ENCODE measurements at regions not wholly inside any gene's neighbourhood (a gene's known extent, or its start where the extent isn't known, plus 50 kb on each side); places are given as distances from the start of the nearest gene placed in this dataset.

- peak; percentile 53 for DNase-seq (ENCODE audit: low read depth, low spot score)
These were observed 83.6 kb upstream of the PPARA start for GRCh38 chr22:46066691-46067090.

- DNase-seq (ENCODE audit: low read depth, low spot score) = peak; percentile 65
These were observed 82.9 kb upstream of the PPARA start for GRCh38 chr22:46067159-46068111.

DNA sequence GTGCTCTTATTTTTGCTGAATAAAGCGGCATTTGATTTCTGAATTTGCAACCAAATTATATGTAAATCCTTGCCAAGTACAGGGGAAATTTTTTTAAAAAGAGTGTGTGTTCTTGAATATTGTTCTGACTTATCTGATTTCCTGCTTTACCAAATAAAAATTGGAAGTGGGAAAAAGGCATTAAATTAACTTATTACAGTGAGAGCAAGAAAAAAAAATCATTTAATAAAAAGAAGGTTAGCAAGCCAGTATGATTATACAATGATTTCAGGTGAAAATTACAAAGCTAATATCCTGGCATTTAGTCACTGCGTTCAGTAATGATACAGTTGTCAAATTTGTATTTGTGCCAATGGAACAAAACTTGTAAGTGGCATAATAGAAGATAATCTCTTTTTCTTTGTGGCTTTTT lies 82.1 kb upstream of the PPARA start:
- DNase-seq (ENCODE audit: low read depth, low spot score) = no peak

DNA sequence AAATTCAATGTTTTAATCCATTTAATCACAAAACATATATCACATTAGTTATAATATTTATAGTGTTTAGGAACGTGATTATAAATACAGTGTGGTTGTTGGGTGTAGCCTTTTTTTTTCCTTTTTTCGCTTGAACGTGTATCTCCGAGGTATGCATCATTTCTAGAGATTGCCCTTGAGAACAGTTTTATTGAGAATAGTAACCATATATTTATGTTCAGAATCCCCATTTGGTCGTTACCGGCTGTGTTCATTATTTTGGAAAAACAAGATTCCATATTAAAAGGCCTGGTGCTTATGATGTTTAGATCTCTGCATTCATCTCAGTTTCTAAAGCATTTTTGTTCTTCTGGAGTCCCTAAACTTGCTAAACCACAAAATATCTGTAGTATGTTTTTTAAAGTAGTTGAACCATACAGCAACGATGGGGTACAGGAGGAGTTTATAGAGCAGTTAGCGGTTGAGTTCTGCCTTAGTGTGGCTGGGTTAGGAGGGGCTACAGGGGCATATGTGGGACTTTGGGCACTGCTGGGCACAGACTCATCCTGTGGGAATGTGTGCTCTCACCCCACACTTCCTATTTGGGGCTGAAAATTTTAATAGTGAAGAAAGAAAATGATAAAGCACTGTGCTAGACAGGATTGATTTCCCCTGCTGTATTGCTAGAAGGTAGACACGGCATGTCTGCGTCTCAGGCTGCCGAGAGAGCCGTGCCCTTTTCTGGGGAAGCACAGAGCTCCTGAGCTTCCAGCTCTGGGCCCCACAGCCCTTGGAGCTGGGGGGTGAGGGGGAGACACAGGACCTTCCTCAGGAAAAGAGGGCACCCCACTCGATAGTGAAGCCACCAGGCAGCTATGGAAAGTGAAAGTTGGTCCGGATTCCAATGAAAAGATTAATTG lies 81.5 kb upstream of the PPARA start:
- peak; percentile 87 for DNase-seq (ENCODE audit: low read depth, low spot score)

DNA sequence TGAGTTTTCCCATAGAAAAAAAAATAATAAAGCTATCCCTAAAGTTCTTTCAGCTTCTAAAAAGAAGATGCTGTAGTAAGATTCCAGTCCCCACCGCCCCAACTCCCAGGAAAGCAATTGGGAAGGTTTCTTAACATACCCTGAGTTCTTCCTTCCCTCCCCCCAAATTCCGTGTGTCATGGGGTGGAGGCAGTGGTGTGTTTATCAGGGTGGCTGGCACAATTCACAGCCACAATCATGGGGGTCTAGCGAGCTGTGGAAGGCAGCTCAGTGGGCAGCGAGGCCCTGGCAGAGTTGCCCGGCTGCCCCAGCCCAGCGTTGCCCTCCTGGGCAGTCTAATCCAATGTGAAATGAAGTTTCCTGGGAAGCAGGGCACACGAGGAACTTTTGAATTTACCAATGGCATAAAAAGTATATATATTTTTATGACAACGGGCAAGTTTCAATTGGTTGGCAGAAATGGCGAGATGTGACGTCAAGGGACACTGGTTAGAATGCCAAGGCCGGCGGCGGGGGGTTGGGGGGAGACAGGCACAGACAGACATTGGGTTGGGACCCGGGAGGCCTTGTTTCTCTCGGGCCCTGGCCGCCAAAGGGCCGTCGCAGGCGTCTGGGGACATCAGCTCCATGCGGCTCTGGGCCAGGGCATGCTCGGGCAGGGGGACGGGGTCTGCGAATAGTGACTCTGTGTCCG lies 80.7 kb upstream of the PPARA start:
- DNase-seq (ENCODE audit: low read depth, low spot score) = peak; percentile 95

- no peak for DNase-seq (ENCODE audit: low read depth, low spot score)
These were observed 80.0 kb upstream of the PPARA start for GRCh38 chr22:46070215-46070802.

DNA sequence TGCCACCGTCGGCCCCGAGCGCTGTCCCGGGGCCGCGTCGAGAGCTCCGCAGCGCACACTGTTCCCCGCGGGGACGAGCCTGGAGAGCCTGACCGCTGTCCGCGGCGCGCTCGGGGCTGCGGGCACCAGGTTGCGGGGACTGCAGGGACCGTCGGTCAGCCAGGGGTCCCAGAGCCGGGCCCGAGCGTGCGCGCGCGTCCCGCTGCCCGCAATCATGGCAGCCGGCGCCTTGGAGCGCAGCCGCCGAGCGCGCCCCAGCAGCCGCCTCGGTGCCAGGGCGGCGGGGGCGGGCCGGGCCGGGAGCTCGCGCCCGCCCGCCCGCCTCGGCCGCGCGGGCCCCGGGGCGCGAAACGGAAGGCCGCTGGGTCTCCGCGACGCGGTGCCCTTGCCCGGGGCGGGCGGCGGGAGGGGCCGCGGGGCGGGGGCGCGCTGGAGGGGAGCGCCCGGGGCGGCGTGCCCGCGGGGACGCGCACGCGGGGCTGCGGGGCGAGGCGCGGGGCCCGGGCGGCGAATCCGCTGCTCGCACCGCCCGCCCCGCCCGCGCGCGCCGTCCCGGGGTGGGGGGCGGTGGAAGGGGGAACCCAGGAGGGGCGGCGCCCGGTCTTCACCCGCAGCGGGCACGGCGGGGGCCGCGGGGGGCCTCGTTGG lies 79.4 kb upstream of the PPARA start:
- peak; percentile 95 for DNase-seq (ENCODE audit: low read depth, low spot score)

DNA sequence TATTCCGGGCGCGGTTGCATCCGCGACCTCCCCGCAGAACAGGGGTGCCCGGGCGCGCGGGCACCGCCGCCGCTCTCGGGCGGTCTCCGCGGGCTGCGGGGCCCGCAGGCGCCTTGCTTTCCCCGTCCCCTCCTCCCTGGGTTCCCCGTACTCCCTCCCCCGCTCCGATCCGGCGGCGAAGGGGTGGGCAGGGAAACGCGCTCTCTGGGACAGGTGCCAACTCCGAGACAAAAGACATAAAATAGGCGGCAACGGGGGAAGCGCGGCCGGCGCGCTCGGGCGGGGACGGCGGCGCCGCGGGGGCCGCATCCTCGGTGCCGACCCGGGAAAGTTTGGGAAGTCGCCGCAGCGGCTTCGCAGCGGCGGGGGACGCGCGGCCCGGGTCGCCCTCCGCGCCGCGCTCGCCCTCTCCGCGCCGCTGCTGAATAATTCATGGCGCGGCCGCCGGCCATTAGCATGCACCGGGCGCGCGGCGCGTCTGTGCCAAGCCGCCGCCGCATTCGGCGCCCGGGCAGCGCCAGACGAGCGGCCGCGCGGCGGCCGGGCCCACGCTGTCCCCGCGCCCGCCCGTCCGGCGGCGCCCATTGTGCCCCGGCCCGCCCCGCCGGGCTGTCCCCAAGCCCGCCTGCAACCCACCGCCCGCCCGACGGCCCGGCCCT lies 78.7 kb upstream of the PPARA start:
- peak; percentile 98 for DNase-seq (ENCODE audit: low read depth, low spot score)

GRCh38 chr22:46072110-46072881 lies 78.0 kb upstream of the PPARA start:
- DNase-seq (ENCODE audit: low read depth, low spot score) = peak; percentile 79

- peak; percentile 38 for DNase-seq (ENCODE audit: low read depth, low spot score)
These were observed 77.2 kb upstream of the PPARA start for GRCh38 chr22:46072981-46073682.

DNA sequence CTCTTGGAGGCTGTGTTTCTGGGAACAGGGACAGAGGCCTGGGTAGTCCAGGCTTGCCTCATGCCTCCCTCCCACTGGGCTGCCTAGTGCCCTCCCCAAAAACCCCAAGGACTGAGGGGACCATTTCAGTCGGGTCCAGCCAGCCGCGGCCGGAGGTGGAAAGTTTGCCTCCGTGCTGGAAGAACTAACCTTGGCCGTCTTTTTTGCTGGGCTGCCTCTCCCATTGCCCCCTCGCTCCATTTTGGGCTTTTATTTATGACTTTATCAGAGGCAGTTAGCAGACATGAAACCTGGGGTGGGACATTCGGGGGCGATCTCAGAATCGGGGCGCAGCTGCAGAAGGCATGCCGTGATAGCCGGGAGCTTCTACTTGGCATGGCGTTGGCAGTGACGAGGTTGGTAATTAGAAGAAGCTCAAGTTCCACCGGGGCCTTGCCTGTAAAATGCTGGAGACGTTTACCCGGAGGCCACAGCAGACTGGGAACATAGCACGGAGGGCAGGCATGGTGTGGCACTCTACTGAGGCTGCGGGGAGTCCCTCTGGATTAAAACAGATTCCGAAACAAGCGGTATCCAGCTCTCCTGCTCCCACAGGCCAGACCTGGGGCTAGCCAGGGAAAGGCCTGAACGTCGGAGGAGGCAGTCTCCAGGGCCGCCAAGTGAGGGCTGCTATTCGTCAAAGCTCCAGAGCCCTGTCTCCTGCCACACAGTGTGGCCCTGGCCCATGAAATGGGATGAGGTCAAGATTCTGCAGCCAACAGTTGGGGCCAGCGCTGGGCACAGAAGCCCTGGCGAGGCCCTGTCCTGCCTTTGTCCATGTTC lies 76.4 kb upstream of the PPARA start:
- DNase-seq (ENCODE audit: low read depth, low spot score) = peak; percentile 65

DNA sequence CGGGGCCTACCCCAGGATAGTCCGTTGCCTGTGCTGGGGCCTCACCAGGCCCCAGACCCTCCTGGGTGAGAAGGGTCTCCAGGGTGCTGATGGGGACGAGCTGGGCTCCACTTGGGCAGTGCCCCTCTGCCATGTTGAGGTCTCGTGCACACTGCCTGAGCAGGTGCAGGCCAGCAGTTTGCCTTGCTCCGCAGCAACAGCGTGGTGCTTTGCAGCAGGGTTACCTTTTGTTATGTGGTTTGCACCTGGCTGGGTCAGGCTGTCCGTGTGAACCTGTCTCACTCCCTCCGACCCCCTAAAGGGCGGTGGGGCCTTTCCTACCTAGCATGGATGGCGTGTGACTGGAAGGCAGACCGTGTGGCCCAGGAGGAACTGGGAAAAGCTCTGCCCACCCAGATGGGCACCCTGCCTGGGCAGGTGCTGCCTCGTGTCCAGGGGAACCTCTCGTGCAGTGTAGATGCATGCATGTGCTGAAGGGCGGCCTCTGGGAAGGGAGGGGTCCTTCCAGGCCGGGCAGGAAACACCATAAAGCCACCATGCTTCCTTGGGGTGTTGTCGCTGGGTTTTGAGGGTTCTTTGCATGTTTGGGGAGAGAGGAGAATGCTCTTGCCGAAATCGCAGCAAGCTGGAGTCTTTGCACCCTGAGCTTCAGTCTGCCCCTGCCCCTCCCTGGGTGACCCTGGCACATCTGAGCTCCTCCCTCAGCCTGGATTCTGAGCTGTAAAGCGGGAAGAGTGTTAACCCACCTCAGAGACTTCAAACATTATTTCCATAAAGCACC lies 75.4 kb upstream of the PPARA start:
- DNase-seq (ENCODE audit: low read depth, low spot score) = peak; percentile 46

GRCh38 chr22:46075764-46076531 lies 74.4 kb upstream of the PPARA start:
- peak; percentile 33 for DNase-seq (ENCODE audit: low read depth, low spot score)

DNA sequence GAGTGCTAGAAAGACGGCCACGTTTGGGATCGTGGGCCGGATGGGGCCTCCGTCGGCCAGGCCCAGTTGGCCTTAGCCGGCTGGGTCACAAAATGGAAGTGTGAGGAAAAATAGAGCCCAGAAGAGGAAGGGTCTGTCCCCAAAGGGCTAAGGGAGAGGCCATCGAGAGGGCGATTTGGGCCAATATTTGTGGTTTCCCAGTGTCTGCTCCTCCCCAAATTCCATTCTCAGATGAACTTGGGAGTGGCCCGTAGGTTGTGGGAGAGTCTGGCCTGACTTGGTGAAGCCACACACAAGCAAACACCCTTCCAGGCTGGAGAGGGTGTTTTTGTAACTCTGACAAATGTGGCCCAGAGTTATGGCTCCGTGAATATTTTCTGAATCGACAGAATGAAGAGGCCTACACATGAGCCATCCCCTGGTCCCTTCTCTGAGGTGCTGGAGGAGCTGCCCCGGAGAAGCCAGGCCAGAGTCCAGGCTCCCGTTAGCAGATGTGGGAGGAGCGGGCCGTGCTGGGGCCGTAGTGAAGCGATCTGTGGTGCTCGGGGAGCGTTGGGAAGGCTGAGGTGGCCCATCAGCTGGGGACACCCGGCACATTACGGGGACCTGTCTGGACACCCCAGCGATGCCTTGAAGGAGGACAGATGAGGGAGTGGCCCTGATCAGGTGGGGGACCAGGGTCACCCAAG lies 73.5 kb upstream of the PPARA start:
- DNase-seq (ENCODE audit: low read depth, low spot score) = peak; percentile 77

GRCh38 chr22:46077669-46078099 lies 72.6 kb upstream of the PPARA start:
- DNase-seq (ENCODE audit: low read depth, low spot score) = peak; percentile 55

All from astrocyte of the hippocampus (primary cell).